ENCODE measurements at regions not wholly inside any gene's neighbourhood (a gene's known extent, or its start where the extent isn't known, plus 50 kb on each side); places are given as distances from the start of the nearest gene placed in this dataset.

DNA sequence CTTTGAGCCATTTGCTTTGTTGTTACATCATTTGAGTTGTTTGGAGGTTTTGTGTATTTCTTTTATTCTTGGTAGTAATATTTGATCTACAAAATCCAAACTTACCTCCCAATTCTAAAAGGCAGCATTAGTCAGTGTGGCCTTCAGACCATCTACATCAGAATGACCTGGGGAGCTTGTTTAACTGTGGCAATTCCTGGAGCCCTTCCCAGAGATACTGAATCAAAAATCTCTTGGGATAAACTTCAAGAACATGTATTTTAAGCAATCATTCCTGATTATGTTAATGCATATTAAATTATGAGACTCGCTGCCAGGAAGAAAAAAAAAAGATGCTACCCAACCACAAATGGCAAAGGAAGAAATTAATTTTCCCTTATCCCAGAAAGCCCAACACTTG is 268.9 kb upstream of the PDE4D start:
- ATAC-seq (no peak), DNase-seq (no peak)
- Histone ChIP-seq H3K9me2 (replicated peaks; ENCODE audit: low read length) (no peaks in the 10 kb centered on the region), H3K27me3 (ENCODE audit: low read length) (0 out of 2 replicates have a peak, but pooled peaks cover 11% of the 10 kb centered on the region), H3K9me3 (ENCODE audit: low read length) (no peaks in the 10 kb centered on the region), H3K36me3 (ENCODE audit: low read depth, low read length) (no peaks in the 10 kb centered on the region), H3K9ac (ENCODE audit: low read length) (no peak overlapping the region), H3K4me3 (ENCODE audit: low read length) (no peak overlapping the region), H3K79me2 (ENCODE audit: low read length) (no peaks in the 10 kb centered on the region), H3K4me2 (ENCODE audit: low read length) (no peak overlapping the region), H3K4me1 (ENCODE audit: insufficient read depth, low read length) (no peaks in the 10 kb centered on the region), H4K20me1 (ENCODE audit: low read length) (no peaks in the 10 kb centered on the region), H3F3A (ENCODE audit: low read length, unreplicated experiment) (no peaks in the 10 kb centered on the region), H2AFZ (ENCODE audit: low read length) (no peak overlapping the region), H3K27ac (ENCODE audit: low read length) (no peak overlapping the region)
- intact Hi-C loops (cut with micrococcal nuclease), result no loop called here
- CTCF ChIA-PET, result no interaction called here
- BruUV-seq (replicated peaks), result no TSS peak
- POLR2A ChIA-PET (ENCODE audit: unreplicated experiment), result no interaction called here
- no peak for TF ChIP-seq EZH2phosphoT487 (IDR thresholded peaks at IDR 0.05; ENCODE audit: borderline replicate concordance, low read length)
- TF ChIP-seq EZH2 (IDR thresholded peaks at IDR 0.05; ENCODE audit: low read length, unreplicated experiment), result no peak
- TF ChIP-seq, protein P1, sequence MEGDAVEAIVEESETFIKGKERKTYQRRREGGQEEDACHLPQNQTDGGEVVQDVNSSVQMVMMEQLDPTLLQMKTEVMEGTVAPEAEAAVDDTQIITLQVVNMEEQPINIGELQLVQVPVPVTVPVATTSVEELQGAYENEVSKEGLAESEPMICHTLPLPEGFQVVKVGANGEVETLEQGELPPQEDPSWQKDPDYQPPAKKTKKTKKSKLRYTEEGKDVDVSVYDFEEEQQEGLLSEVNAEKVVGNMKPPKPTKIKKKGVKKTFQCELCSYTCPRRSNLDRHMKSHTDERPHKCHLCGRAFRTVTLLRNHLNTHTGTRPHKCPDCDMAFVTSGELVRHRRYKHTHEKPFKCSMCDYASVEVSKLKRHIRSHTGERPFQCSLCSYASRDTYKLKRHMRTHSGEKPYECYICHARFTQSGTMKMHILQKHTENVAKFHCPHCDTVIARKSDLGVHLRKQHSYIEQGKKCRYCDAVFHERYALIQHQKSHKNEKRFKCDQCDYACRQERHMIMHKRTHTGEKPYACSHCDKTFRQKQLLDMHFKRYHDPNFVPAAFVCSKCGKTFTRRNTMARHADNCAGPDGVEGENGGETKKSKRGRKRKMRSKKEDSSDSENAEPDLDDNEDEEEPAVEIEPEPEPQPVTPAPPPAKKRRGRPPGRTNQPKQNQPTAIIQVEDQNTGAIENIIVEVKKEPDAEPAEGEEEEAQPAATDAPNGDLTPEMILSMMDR (conservative IDR thresholded peaks at IDR 0.05; ENCODE audit: low read depth, low read length), result no peak

DNA sequence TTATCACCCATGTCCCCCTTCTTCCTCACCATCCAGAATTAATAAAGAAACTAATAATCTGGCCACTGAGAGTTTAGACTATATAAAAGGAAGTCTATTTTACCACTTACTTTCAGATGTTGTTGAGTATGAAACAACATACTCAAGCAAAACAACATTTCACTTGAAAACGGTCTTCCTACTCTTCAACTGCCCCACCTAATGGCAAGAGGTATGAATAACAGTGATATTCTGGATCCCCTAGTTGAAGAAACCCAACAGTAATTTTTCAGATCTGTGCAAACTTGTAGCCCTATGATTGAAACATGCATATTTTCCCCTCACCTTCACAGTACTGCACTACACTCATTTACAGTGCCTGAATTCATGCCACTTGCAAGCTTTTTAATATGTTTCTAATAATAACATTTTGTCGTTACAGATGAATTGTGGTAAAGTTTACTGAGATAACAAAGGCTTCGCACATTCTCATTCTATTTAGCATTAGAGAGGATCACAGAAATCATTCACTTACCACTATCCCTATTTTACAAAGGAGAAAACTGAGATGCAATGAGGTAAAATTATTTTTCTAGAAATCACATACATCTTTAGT is 267.9 kb upstream of the PDE4D start:
- no TSS peak for BruUV-seq (replicated peaks)
- TF ChIP-seq, protein P1 (conservative IDR thresholded peaks at IDR 0.05; ENCODE audit: low read depth, low read length), result peak; percentile 70
- TF ChIP-seq EZH2phosphoT487 (IDR thresholded peaks at IDR 0.05; ENCODE audit: borderline replicate concordance, low read length) (no peak), EZH2 (IDR thresholded peaks at IDR 0.05; ENCODE audit: low read length, unreplicated experiment) (no peak)
- no peaks in the 10 kb centered on the region for H3K79me2 ChIP-seq (ENCODE audit: low read length)
- no peak overlapping the region for H3K4me2 ChIP-seq (ENCODE audit: low read length)
- no peaks in the 10 kb centered on the region for H3K9me2 ChIP-seq (replicated peaks; ENCODE audit: low read length)
- DNase-seq (peak; percentile 53), ATAC-seq (no peak)
- no peaks in the 10 kb centered on the region for H3K4me1 ChIP-seq (ENCODE audit: insufficient read depth, low read length)
- ChIA-PET CTCF (no interaction called here), POLR2A (ENCODE audit: unreplicated experiment) (no interaction called here)
- intact Hi-C loops (cut with micrococcal nuclease), result loop anchor here (1.0 kb wide), 1 partner anchor 348 kb away; no protein-coding TSS in a partner anchor
- H3K27me3 ChIP-seq (ENCODE audit: low read length), result 0 out of 2 replicates have a peak, but pooled peaks cover 11% of the 10 kb centered on the region
- H3K9ac ChIP-seq (ENCODE audit: low read length), result no peak overlapping the region
- no peaks in the 10 kb centered on the region for H3F3A ChIP-seq (ENCODE audit: low read length, unreplicated experiment)
- no peak overlapping the region for H2AFZ ChIP-seq (ENCODE audit: low read length)
- no peaks in the 10 kb centered on the region for H3K9me3 ChIP-seq (ENCODE audit: low read length)
- H3K36me3 ChIP-seq (ENCODE audit: low read depth, low read length), result no peaks in the 10 kb centered on the region
- H4K20me1 ChIP-seq (ENCODE audit: low read length), result no peaks in the 10 kb centered on the region
- no peak overlapping the region for H3K4me3 ChIP-seq (ENCODE audit: low read length)
- H3K27ac ChIP-seq (ENCODE audit: low read length), result no peak overlapping the region

DNA sequence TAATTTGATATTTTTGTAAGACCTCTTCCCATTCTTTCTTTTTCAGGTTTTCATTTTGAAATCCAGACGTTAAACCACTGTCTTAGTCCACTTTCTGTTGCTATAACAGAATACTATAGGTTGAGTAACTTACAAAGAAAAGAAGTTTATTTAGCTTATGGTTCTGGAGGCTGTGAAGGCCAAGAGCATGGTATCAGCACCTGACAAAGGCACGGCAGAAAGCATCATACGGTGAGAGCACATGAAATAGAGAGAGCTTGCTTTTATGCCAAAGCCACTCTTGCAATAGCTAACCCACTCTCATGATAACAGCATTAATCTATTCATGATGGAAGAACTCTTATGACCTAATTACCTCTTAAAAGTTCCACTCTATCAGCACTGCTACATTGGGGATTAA is 255.6 kb upstream of the PDE4D start:
- Histone ChIP-seq H3K9me3 (ENCODE audit: low read length) (no peaks in the 10 kb centered on the region), H3K27ac (ENCODE audit: low read length) (no peak overlapping the region), H4K20me1 (ENCODE audit: low read length) (no peaks in the 10 kb centered on the region), H3K79me2 (ENCODE audit: low read length) (no peaks in the 10 kb centered on the region), H3K4me2 (ENCODE audit: low read length) (no peak overlapping the region), H3K9me2 (replicated peaks; ENCODE audit: low read length) (no peaks in the 10 kb centered on the region), H3K4me3 (ENCODE audit: low read length) (no peak overlapping the region), H3K36me3 (ENCODE audit: low read depth, low read length) (no peaks in the 10 kb centered on the region), H3K9ac (ENCODE audit: low read length) (no peak overlapping the region), H3F3A (ENCODE audit: low read length, unreplicated experiment) (no peaks in the 10 kb centered on the region), H2AFZ (ENCODE audit: low read length) (no peak overlapping the region), H3K27me3 (ENCODE audit: low read length) (0 out of 2 replicates have a peak, but pooled peaks cover 9% of the 10 kb centered on the region), H3K4me1 (ENCODE audit: insufficient read depth, low read length) (no peaks in the 10 kb centered on the region)
- BruUV-seq (replicated peaks), result no TSS peak
- TF ChIP-seq EZH2phosphoT487 (IDR thresholded peaks at IDR 0.05; ENCODE audit: borderline replicate concordance, low read length) (no peak), EZH2 (IDR thresholded peaks at IDR 0.05; ENCODE audit: low read length, unreplicated experiment) (no peak)
- TF ChIP-seq, protein P1 (conservative IDR thresholded peaks at IDR 0.05; ENCODE audit: low read depth, low read length), result no peak
- ATAC-seq, result no peak
- intact Hi-C loops (cut with micrococcal nuclease), result no loop called here
- DNase-seq, result no peak
- POLR2A ChIA-PET (ENCODE audit: unreplicated experiment), result no interaction called here
- CTCF ChIA-PET, result no interaction called here
